ENCODE measurements at regions not wholly inside any gene's neighbourhood (a gene's known extent, or its start where the extent isn't known, plus 50 kb on each side); places are given as distances from the start of the nearest gene placed in this dataset.

DNA sequence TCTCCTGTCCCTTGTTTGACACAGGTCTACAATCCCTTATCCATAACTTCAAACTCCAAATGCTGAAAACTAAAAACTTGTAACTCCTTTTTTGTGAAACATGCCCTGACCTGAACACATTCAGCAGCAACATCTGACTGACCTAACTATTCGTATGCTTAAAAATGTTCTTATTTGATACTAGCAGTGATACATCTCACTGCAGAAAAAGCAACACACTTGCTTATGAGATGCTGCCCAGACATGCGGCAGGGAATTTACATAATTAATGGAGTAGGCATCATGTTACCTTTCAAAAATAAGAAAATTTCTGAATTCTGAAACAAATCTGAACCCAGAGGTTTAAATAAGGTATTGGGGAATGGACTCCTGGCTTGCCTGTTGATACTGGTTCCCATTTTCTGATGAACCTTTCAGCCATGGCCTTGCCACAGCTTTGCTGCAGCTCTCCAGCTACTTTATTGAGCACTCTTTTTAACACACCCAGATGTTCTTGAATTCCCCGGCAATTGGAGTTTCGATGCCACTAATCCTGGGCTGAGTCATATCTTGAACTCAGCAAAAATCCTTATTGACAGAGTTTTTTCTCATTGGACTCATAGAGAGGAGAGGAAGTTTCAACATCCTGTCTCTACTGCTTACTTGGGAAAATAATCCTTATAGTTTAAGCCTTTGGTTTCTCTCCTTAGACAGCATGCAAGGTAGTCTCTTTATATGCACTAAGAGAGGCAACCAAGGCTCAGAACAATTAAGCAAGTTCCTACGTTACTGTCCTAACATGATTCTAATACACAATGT lies 296.6 kb upstream of the LMCD1 start:
- no peak for DNase-seq

DNA sequence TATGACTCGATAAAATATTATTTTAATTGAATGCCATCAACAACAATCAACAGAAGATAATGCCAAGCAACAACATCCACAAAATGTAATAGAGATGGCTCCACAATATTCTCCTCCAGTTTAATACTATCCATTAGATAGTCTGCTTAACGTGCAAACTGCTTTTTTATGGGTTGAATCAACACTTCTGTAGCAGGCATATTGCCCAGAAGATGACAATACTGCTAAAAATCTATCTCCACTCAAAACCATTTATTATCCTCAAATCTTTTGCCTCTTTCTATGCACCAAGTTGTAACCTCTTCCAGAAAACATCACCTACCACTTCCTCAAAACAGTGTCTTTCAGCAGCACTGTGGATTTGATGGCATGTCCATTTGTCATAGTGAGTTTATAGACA lies 295.7 kb upstream of the LMCD1 start:
- no peak for DNase-seq

DNA sequence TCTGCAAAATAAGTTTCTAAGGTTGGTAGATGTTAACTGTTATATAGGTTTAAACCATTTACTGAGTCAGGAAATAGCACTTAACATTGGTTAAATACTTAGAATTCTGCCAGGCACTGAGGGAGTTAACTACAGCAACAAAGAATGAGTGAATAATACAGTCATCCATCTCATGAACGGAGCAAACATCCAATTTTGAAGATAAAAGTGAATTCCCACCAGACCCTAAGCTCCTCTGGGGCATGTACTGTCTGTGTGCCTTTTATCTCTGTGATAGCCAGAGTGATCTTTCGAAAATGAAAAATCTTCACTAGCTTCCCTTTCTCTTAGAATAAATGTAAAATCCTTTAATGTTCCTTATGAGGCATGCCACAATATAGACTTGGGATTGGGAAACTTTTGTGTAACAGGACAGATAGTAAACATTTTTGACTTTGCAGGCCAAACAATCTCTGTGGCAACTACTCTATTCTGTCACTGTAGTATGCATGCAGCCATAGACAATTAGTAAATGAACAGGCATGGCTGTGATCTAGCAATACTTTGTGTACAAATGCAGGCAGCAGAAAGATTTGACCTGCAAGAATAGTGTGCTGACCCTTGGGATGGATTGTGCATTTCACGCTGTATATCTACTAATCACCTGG lies 294.5 kb upstream of the LMCD1 start:
- DNase-seq: no peak

DNA sequence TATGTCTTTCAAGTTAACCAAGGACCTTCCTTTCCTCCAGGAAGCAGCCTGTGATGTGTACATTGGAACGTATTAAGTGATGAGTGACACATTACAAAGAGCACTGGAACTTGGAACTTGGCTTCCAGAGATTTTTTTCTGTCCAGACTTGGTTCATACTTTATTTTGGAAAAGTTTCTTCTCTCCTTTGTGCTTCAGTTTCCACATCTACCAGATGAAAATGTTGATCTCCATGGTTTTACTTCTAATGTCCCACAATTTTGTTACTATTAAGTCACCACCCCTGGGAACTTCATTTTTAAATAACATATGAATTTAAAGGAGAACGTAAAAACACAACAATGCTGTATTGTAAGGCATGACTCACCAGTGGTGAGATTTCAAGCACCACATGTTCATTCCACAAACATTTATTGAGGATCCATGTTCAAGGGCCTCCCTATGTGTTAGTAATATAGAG lies 290.7 kb upstream of the LMCD1 start:
- no peak for DNase-seq

DNA sequence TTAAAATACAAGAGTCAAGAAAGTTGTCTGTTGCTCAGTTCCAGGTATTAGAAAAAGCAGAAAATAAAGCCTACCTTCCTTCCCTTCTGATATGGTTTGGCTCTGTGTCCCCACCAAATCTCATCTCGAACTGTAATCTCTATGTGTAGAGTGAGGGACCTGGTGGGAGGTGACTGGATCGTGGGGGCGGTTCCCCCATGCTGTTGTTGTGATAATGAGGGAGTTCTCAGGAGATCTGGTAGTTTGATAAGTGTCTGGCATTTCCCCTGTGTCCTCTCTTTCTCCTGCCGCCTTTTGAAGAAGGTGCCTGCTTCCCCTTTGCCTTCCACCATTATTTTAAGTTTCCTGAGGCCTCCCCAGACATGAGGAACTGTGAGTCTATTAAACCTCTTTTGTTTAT lies 288.8 kb upstream of the LMCD1 start:
- no peak for DNase-seq

DNA sequence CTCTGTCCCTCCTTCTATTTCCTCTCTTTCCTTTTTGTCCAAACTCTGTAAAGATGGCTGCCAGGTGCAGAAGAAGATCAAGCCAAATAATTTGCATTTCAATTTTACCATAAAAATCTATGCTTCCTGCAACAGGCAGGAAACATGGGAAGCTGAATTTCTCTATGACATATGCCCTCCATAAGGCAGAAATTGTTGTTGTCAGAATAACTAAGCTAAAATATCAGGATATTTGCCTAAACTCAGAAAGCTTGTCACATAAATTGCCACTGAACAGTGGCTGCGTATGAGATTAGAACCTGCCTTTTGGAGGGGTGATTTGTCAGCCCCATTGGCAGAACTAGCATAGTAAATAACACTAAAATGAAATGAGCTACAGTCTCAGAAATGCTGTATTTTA lies 288.3 kb upstream of the LMCD1 start:
- DNase-seq: no peak

DNA sequence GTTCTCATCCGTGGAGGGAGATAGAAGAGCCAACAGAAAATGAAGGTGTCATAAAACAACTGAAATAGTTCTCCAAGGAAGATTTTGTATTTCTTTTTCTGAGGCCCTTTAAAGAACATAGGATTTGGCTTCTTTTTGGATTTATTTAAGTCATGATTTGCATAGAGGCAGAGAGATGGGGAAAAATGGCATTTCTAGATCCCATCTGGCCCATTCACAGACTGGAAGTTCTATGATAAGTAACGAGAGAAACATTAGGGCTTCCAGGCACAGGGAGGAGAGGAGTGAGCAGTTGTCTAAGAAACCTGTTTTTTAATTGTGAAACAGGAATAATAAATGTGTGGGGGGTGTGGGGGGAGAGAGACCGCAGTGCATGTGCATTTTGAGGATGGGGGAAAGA lies 285.8 kb upstream of the LMCD1 start:
- DNase-seq: no peak

DNA sequence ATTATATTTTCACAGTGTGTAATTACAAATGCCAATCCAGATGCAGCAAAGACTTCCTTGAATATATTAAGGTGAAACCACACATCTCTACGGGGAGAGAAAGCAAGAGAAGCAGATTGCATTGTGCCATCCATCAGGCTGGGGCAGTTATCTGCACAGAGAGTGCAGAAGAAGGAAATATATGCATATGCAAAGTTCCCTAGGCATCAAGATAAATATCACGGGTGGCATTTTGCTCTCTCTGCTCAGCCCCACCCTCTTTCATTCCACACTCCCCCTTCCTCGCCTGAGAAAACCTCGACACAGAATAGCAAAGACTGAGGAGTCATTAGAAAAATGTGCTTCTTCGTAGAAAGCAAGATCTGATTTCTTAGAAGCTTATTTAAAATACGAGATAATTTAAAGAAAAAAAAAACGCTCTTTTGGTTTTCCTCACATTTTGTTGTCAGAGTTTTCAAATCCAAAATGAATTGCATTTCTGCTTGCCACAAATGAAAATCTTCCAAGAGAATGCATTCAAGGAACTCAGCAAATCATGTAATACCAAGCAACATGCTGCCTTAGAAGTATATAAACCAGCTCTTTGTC lies 283.2 kb upstream of the LMCD1 start:
- no peak for DNase-seq

DNA sequence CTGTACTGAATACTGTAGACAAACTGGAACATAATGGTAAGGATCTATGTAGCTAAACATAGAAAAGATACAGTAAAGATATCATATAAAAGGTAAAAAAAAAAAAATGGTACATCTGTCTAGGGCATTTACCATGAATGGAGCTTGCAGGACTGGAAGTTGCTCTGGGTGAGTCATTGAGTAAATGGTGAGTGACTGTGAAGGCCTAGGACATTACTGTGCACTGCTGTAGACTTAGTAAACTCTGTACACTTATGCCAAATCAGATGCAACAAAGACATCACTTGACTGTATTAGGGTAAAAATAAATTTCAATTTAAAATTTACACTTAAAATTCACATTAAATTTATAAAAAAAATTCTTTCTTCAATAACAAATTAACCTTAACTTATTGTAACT lies 281.3 kb upstream of the LMCD1 start:
- DNase-seq: no peak

DNA sequence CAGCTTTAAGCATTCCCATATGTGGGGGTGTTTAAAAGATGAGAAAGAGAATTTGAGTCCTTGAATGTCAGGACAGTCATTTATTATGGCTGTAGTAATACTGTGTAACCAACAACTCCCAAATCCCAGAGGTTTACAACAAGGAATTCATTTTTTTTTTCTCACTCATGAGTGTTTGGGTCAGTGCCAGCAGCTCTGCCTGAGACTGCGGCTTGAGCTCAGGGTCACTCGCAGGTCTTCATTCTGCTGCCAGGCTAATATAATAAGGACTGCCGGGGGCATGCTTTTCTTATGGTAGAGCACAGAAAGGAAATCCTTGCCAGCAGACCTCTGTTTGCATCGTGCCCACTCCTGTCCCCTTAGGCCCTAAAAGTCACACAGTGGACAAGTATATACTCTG lies 277.9 kb upstream of the LMCD1 start:
- DNase-seq: no peak

DNA sequence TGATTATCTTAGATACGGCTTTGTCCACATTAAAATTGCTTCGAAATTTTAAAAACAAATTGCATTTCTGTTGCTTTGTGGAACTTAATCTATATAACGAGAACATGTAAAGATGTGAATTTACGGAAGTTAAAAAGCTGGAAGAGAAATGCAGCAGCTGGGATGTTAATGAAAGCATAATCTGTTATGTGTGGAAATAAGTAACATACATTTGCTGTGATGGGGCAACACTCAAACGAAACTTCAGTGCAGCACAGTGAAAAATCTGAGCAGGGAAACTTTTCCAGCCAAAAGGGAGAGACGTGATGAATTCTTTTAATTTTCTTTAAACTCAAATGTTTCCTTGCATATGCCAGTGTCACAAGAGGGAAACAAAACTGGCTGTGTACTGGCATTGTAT lies 276.7 kb upstream of the LMCD1 start:
- DNase-seq: no peak

DNA sequence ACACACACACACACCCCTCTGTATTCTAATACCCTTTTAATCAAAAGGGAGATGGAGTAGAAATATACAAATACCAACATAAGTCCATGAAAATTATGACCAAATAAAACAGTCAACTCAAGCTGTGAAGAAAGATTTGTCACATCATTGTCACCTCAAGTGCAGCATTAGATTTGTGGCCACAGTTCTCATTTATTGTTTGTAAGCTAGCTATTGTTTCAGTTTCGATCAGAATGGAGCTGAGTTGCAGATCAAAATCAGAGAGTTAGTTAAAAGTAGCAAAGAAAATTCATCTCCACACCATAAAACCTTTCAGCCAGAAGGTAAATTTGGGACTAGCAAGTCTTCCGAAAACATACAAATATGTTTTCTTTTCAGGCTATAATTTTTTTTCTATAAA lies 267.7 kb upstream of the LMCD1 start:
- no peak for DNase-seq

DNA sequence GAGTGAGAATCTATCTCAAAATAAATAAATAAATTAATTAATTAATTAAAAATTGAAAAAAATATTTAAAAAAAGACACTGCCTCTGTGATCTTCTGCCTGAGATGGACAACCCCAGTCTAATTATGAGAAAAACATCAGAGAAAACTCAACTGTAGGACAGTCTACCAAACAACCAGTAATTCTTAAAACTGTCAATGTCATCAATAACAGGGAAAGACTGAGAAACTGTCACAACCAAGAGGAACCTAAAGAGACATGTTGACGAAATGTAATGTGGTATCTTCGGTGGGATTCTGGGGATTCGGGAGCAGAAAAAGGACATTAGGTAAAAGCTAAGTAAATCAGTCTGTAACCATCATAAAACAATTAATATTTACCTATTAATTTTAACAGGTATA lies 265.4 kb upstream of the LMCD1 start:
- DNase-seq: no peak

DNA sequence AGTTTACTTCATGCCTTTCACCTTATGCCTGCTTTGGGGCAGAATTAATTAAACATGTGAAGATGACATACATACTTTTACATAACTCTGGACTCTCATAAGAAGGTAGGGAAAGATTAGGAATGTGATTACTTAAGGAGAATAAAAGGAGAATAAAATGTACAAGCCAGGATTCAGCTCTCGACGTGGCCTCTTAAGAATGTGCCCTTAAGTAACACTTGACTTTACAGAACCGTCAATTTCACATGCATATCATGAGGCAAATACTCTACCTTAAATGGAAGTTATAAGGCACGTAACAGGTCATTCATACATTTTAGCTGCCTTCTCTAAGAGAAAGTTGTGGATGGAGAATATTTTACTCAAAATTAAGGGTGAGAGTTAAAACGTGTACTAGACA lies 263.7 kb upstream of the LMCD1 start:
- DNase-seq: no peak

DNA sequence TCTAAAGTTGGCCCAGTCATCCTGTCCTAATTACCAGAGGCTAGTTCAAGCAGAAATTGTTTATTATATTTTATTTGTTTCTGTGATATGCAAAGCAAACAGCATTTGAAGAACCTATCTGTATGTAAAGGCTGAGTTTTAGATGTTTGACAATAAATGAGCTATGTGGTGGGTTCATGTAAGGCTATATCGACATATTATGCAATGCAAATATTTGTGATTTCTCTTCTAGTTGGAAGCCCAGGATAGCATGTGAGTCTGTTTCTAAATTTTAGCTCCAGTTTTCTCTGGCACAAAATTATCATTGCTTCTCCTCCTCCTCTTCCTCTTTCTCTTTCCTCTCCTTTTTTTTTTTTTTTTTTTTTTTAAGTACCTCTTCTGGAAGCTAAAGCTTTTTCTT lies 263.2 kb upstream of the LMCD1 start:
- no peak for DNase-seq

DNA sequence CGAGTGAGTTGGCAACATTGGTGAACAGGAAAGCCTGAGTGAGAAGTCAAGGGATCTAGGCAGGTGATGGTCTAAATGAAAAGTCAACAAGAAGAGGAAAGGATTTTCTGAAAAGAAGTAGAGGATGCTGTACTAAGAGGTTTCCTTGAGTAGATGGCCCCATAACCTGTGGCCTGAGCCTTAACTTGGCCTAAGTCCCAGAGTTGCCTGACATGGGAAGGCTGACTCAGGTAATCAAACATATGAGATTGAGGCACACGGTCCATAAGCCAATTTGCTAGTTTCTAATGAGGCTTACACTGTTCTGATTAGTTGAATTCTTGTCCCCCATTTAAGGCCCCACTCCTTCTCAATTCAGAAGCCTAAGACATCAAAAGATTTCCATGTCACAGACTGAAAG lies 262.5 kb upstream of the LMCD1 start:
- DNase-seq: no peak

DNA sequence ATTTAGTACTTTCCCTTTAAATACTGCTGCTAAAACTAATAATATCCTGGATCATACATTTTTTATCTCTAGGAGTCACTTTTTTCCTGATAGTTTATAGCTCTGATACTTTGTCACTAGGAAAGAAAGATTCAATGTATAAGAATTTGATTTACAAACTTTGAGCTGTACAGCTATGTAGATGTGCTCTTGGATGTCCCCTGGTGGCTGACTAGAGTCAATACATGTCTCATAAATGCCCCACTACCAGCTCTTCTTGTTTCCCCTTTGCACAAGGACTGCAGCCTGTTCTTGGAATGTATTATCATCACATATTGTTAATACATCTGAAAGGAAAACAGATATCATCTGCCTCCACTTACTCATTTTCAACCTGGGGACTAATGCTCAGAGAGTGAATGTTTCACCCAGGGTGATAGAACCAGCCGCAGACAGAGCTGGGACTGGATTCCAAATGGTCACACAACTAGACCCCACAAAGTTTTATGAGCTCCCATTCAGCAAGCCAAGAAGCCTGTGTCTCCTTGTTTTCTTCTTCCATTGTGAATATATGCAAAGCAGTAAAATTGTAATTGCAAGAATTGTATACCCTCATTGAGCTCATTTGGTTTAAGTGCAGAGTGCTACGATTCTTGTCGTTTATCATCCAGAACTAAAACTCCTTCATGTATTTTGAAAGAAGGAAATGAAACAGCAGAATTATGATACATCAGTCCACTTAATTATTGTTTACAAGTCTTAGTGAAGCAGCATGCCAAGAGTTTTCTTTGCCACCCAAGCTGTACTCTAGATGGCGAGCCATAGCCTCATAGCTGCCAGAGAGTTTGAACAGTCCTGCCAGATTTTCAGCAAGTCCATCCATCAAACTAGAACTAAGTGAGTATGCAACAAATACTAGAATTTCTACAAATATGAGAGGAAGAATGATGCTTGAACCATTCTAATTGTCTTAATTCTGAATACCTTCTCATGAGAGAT lies 261.6 kb upstream of the LMCD1 start:
- DNase-seq: peak in 1 of 2 donors; percentile 28

DNA sequence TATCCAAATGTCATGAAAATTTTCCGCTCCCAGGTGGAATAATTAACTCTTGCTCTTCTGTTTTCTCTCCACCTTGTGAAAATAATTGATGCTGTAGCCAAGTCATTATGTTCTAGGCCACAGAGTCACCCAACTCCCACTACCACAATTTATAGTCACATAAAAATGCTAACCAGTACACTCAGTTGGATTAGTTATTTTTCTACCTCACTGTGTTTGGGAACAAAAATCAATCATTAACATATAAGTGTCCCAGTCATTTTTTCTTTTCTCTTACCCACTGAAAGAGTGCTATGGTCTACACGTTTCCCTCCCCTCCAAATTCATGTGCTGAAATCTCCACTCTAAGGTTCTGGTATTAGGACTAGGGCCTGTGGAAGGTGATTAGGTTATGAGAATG lies 255.6 kb upstream of the LMCD1 start:
- no peak for DNase-seq

DNA sequence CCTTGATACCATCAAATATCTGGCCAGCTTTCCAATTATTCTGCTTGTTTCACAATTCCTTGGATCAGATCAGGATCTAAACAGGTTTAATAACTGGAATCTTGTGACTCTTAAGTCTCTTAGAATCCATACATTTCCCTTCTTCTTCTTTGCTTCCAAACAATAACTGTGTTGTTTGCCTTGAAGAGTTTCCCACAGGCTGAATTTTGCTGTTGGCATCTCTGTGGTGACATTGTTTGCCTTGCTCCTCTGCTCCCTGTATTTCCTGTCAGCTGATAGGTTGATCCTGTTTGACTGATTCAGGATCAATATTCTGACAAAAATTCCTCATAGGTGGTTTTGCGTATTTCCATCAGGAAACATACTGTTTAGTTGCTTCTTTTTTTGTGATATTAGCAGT lies 248.4 kb upstream of the LMCD1 start:
- DNase-seq: no peak

DNA sequence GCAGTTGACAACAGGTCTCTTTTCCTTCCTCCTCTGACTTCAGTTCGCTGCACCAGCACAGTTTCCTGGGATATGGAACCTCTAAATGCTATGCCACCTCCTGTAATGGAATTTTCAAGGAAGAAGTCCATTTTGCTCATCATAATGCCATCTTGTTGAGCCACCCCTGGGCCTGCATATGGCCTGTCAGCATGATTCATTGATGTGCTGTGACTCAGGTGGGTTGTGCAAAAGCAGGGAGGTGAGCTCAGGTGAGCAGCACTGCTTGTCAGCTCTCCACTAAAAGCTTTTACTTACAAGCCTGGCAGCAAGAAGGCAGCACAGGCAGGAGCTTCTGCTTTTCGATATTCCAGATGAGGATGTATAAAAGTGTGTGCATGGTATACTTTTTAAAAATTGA lies 247.1 kb upstream of the LMCD1 start:
- no peak for DNase-seq

DNA sequence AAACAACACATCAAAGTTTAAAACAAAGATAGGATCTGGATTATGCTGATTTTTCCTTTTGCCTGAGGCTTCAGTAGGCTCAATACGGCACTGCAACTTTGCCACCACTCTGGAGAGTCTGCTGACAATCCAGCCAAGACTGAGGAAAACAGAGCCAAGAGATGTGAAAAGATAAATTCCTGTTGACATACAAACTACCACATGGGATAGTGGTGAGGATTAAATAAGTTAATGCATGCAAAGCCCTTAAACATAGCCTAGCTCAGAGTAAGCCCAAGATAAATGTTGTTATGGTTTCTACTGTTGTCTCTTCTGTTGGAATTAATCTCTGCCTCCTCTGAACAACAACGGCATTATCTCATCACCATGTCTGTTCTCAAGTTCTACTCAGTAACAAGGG lies 245.9 kb upstream of the LMCD1 start:
- no peak for DNase-seq

DNA sequence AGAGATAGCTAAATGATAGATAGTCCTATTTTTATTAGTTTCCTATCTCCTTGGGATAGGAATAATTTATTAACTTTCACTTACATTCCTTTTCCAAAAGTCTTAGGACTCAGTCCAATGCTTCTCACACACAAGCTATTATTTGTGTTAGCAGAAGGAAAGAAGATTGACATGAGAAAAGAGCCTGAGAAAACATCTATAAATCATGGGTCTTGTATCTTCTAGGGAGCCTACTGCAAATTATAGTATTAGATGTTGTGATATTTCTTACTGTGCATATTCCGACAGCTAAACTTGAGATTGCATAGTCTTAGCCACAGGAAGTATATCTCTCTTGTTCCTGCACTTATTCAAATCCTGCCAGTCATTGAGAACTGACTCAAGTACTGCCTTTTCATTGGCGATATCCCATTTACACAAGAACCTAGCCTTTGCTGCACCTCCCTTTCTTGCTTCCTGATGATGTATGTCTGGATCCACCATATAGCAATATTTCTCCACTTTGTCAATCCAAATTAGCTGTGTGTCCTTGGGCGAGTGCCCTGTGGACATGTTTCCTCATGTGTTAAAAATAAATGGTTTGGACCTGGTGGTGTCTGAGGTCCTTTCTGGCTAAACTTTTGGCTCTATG lies 245.1 kb upstream of the LMCD1 start:
- DNase-seq: no peak

DNA sequence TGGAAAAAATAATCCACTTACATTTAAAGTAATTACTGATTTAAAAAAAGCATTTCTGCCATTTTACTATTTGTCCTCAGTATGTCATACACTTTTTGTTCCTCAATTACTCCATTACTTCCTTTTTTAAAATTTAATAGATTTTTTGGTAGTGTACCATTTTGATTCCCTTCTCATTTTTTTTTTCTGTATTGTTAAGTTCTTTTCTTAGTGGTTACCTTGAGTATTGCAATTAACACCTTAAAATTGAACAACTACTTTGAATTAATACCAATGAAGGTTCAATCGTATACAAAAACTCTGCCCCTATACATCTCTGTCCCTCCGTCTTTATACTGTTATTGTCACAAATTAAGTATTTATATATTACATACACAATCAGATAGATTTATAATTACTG lies 240.6 kb upstream of the LMCD1 start:
- DNase-seq: no peak

Data from CD4-positive, alpha-beta T cell treated with Interleukin-4 for 1 hour (primary cell).